IPS-20b (cell line): ENCODE measurements at regions not wholly inside any gene's neighbourhood (a gene's known extent, or its start where the extent isn't known, plus 50 kb on each side); places are given as distances from the start of the nearest gene placed in this dataset.
"Not testable (repeated sequence)": the region's sequence is repeated elsewhere in the genome, so short reads cannot be mapped to it uniquely, and the experiment has no call there.

Experiments used
- H3K27ac ChIP-seq: one replicate; pipeline ENCODE4 v1.5.1; 2013; ENCODE audit warnings: low read length
- H3K27me3 ChIP-seq: 2 replicates; pipeline ENCODE4 v1.6.1; 2013; ENCODE audit warnings: mild to moderate bottlenecking, low read length, inconsistent platforms; ENCODE audit not compliant: insufficient read depth
- H3K36me3 ChIP-seq: 2 replicates; pipeline ENCODE4 v1.6.1; 2013; ENCODE audit warnings: low read depth, mild to moderate bottlenecking, inconsistent platforms, low read length, moderate library complexity; ENCODE audit not compliant: insufficient read depth
- H3K4me1 ChIP-seq: 2 replicates; pipeline ENCODE4 v1.6.1; 2013; ENCODE audit warnings: mild to moderate bottlenecking, control low read depth, inconsistent platforms, low read length, moderate library complexity; ENCODE audit not compliant: insufficient read depth
- H3K4me3 ChIP-seq: 2 replicates; pipeline ENCODE4 v1.5.1; 2013; ENCODE audit warnings: mild to moderate bottlenecking, low read length, inconsistent platforms
- H3K9ac ChIP-seq: 2 replicates; pipeline ENCODE4 v1.6.1; 2013; ENCODE audit warnings: low read depth, mild to moderate bottlenecking, inconsistent platforms, low read length, moderate library complexity
- H3K9me3 ChIP-seq: 2 replicates; pipeline ENCODE4 v1.6.1; 2013; ENCODE audit warnings: mild to moderate bottlenecking, low read depth, low read length, inconsistent platforms; ENCODE audit not compliant: insufficient read depth

DNA sequence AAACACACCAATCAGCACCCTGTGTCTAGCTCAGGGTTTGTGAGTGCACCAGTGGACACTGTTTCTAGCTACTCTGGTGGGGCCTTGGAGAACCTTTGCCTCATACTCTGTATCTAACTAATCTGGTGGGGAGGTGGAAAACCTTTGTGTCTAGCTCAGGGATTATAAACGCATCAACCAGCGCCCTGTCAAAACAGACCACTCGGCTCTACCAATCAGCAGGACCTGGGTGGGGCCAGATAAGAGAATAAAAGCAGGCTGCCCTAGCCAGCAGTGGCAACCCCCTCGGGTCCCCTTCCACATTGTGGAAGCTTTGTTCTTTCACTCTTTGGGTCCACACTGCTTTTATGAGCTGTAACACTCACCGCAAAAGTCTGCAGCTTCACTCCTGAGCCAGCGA, 121.8 kb downstream of the FSCB start:
- not testable (repeated sequence) for H3K36me3 ChIP-seq, H3K4me3 ChIP-seq, H3K9ac ChIP-seq, H3K9me3 ChIP-seq, H3K27me3 ChIP-seq, H3K4me1 ChIP-seq, H3K27ac ChIP-seq

- H3K9ac ChIP-seq, H3K27ac ChIP-seq, H3K4me3 ChIP-seq, H3K9me3 ChIP-seq, H3K36me3 ChIP-seq, H3K27me3 ChIP-seq, H3K4me1 ChIP-seq: not testable (repeated sequence)
Measured at GRCh38 chr14:44384601-44385293, 122.3 kb downstream of the FSCB start.

GRCh38 chr14:44384093-44384492, 123.0 kb downstream of the FSCB start:
- Histone ChIP-seq H3K36me3 (no peaks in the 10 kb centered on the region), H3K27me3 (no peaks in the 10 kb centered on the region), H3K9ac (no peak overlapping the region), H3K9me3 (no peaks in the 10 kb centered on the region; the same call in 1 of the 2 replicates), H3K27ac (no peak overlapping the region), H3K4me3 (no peak overlapping the region), H3K4me1 (no peaks in the 10 kb centered on the region)

DNA sequence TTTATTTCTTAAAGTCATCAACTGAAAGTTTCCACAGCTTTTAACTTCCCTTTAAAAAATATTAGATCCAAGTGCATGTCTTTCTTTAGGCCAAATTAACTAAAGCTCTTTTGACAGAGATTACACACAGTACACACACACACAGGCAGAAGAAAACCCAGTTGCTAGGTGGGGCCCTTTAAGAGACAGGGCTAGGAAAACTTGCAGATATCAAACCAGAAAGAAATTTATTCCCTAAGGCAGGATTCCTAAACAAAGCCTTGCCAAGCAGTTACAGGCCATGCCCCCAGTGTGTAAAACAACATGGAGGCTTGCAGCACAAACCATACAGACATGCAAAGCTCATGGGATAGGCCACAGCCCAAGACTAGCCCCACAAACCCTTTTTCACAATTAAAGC, 123.4 kb downstream of the FSCB start:
- Histone ChIP-seq H3K9ac (no peak overlapping the region), H3K36me3 (no peaks in the 10 kb centered on the region), H3K27me3 (no peaks in the 10 kb centered on the region), H3K4me1 (no peaks in the 10 kb centered on the region), H3K4me3 (no peak overlapping the region), H3K27ac (no peak overlapping the region), H3K9me3 (no peaks in the 10 kb centered on the region; the same call in 1 of the 2 replicates)

GRCh38 chr14:44379292-44379977, 127.6 kb downstream of the FSCB start:
- Histone ChIP-seq H3K4me3 (no peak overlapping the region), H3K9ac (no peak overlapping the region), H3K27me3 (no peaks in the 10 kb centered on the region), H3K36me3 (no peaks in the 10 kb centered on the region), H3K9me3 (peaks cover 37% of the 10 kb centered on the region), H3K4me1 (no peaks in the 10 kb centered on the region), H3K27ac (no peak overlapping the region)

DNA sequence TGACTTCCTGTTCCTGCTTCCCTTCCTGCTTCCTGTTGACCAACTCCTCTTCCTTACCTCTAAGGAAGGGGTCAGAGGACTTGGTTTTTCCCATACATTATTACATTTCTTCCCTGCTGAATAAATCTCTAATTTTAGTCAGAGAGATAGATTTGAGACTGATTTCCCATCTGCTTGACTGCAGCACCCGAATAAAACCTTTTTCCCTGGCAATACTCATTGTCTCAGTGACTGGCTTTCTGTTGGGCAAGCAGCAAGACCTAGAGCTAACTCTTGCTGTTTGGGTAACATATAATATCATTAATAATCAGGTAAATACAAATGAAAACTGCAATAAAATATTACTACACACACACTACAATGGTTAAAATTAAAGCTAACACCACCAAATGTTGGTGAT, 132.2 kb downstream of the FSCB start:
- Histone ChIP-seq H3K4me3 (no peak overlapping the region), H3K9ac (no peak overlapping the region), H3K4me1 (no peaks in the 10 kb centered on the region), H3K27me3 (no peaks in the 10 kb centered on the region), H3K9me3 (peaks cover 42% of the 10 kb centered on the region), H3K36me3 (no peaks in the 10 kb centered on the region), H3K27ac (no peak overlapping the region)

GRCh38 chr14:44372807-44373489, 134.1 kb downstream of the FSCB start:
- H3K9me3 ChIP-seq, result peaks cover 38% of the 10 kb centered on the region
- H3K27ac ChIP-seq, result no peak overlapping the region
- no peaks in the 10 kb centered on the region for H3K36me3 ChIP-seq
- H3K27me3 ChIP-seq, result no peaks in the 10 kb centered on the region
- no peak overlapping the region for H3K9ac ChIP-seq
- H3K4me3 ChIP-seq, result no peak overlapping the region
- no peaks in the 10 kb centered on the region for H3K4me1 ChIP-seq

DNA sequence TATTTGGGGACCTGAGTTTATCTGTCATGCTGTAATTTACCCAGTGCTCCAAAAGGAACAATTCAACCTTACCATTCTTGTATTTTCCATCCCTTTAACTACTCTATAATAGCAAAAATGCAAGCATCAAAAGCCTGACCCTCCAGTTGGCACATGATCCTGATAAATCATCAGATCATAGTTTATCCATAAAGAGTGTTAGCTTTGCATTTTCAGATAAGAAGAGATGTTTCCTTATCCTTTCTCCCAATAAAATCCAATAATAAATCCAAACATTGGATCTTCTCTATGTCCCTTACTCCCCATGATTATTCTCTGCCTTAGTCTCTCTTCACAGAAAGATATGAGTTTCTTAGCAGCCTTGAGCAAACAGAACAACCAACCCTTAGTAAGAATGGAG, 134.9 kb downstream of the FSCB start:
- no peak overlapping the region for H3K27ac ChIP-seq
- H3K36me3 ChIP-seq, result no peaks in the 10 kb centered on the region
- no peaks in the 10 kb centered on the region for H3K27me3 ChIP-seq
- H3K4me1 ChIP-seq, result no peaks in the 10 kb centered on the region
- H3K9me3 ChIP-seq, result peaks cover 31% of the 10 kb centered on the region
- no peak overlapping the region for H3K4me3 ChIP-seq
- H3K9ac ChIP-seq, result no peak overlapping the region

GRCh38 chr14:44370727-44371126, 136.4 kb downstream of the FSCB start:
- no peaks in the 10 kb centered on the region for H3K27me3 ChIP-seq
- no peak overlapping the region for H3K27ac ChIP-seq
- no peaks in the 10 kb centered on the region for H3K4me1 ChIP-seq

DNA sequence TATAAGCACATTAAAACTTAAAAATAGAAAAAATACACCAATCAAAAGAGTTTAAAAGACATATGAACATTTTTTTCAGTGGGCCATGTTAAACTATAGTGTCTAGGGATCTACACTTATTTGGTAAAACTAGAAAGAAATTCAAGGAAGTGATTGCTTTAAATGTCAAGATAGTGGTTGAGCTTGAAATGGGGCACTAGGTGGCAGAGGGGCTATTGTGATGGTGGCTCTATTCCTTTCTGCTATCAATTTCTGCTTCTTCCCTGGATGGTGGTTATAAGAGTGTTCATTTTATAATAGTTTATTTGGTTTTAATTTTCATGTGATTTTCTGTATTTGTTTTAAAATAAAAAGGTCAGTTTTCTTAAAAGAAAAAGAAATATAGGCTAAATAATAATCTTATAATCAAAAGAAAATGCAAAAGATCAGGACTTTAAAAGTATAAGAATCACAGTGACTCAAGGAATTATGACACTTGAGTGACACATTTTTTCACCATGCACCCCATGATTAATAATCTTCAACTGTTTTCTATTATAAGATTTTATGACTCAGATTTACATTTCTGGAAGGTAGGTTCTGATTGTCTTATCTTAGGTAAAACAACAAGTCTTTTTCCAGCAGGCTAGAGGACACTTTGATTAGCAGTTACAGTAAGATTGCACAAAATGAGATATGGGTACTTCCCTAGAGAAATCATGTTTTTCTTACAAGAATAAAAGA, 137.5 kb downstream of the FSCB start:
- H3K9me3 ChIP-seq, result peaks cover 7% of the 10 kb centered on the region; the same call in 1 of the 2 replicates
- no peaks in the 10 kb centered on the region for H3K4me1 ChIP-seq
- H3K4me3 ChIP-seq, result no peak overlapping the region
- H3K36me3 ChIP-seq, result no peaks in the 10 kb centered on the region
- no peak overlapping the region for H3K9ac ChIP-seq
- no peak overlapping the region for H3K27ac ChIP-seq
- H3K27me3 ChIP-seq, result no peaks in the 10 kb centered on the region

More at GRCh38 chr14:44370727-44371126, 136.4 kb downstream of the FSCB start:
- H3K4me3 ChIP-seq, result no peak overlapping the region
- H3K9me3 ChIP-seq, result peaks cover 16% of the 10 kb centered on the region; the same call in 1 of the 2 replicates
- H3K9ac ChIP-seq, result no peak overlapping the region
- H3K36me3 ChIP-seq, result no peaks in the 10 kb centered on the region

DNA sequence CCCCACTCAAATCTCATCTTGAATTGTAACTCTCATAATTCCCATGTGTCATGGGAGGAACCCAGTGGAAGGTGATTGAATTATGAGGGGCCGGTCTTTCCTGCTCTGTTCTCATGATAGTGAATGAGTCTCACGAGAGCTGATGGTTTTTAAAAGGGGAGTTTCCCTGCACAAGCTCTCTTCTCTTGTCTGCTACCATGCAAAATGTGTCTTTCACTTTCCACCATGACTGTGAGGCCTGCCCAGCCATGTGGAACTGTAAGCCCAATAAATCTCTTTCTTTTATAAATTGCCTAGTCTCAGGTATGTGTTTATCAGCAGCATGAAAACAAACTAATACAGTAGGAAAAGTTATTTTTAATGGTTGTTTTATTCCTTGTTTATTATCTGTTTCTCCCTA, 146.0 kb downstream of the FSCB start:
- H3K4me1 ChIP-seq, result no peaks in the 10 kb centered on the region
- H3K27ac ChIP-seq, result no peak overlapping the region
- H3K36me3 ChIP-seq, result no peaks in the 10 kb centered on the region
- no peaks in the 10 kb centered on the region for H3K27me3 ChIP-seq
- no peak overlapping the region for H3K4me3 ChIP-seq
- no peaks in the 10 kb centered on the region; the same call in 1 of the 2 replicates for H3K9me3 ChIP-seq
- no peak overlapping the region for H3K9ac ChIP-seq
